Karpas-422 (cell line): ENCODE measurements at regions not wholly inside any gene's neighbourhood (a gene's known extent, or its start where the extent isn't known, plus 50 kb on each side); places are given as distances from the start of the nearest gene placed in this dataset.
"Not testable (repeated sequence)": the region's sequence is repeated elsewhere in the genome, so short reads cannot be mapped to it uniquely, and the experiment has no call there.

Experiments
- DNase-seq: peaks from one replicate; pipeline ENCODE4 v3.0.0-alpha.2; 2015
- H2AFZ ChIP-seq: fragments of 200-600 bp; sonication (generic); 2 replicates; pipeline ENCODE4 v1.6.1; 2014; ENCODE audit warnings: antibody characterized with exemption, low read length, mixed read lengths
- H3K27ac ChIP-seq: fragments of 200-600 bp; sonication (generic); 2 replicates; pipeline ENCODE4 v1.5.1; 2014; ENCODE audit warnings: mild to moderate bottlenecking, low read length, moderate library complexity
- H3K27me3 ChIP-seq: fragments of 200-600 bp; sonication (generic); 2 replicates; pipeline ENCODE4 v1.6.1; 2014; ENCODE audit warnings: low read length, mixed read lengths
- H3K36me3 ChIP-seq: fragments of 200-600 bp; sonication (generic); 2 replicates; pipeline ENCODE4 v1.6.1; 2014; ENCODE audit warnings: low read length, mixed read lengths; ENCODE audit not compliant: insufficient read depth
- H3K4me1 ChIP-seq: fragments of 200-600 bp; sonication (generic); 2 replicates; pipeline ENCODE4 v1.6.1; 2014; ENCODE audit warnings: mild to moderate bottlenecking, low read length, mixed read lengths
- H3K4me2 ChIP-seq: fragments of 200-600 bp; sonication (generic); 2 replicates; pipeline ENCODE4 v1.6.1; 2014; ENCODE audit warnings: low read length, low read depth, mild to moderate bottlenecking; ENCODE audit not compliant: poor library complexity, severe bottlenecking
- H3K4me3 ChIP-seq: fragments of 200-600 bp; sonication (generic); 2 replicates; pipeline ENCODE4 v1.5.1; 2014; ENCODE audit warnings: mild to moderate bottlenecking, antibody characterized with exemption, low read length, mixed read lengths
- H3K79me2 ChIP-seq: fragments of 200-600 bp; sonication (generic); 2 replicates; pipeline ENCODE4 v1.6.1; 2014; ENCODE audit warnings: mild to moderate bottlenecking, low read length, mixed read lengths
- H3K9ac ChIP-seq: fragments of 200-600 bp; sonication (generic); 2 replicates; pipeline ENCODE4 v1.6.0; 2014; ENCODE audit warnings: low read length
- H3K9me2 ChIP-seq: fragments of 200-600 bp; sonication (generic), shearing (Covaris generic); replicated peaks from 2 replicates; pipeline ENCODE4 v1.6.0; 2014; ENCODE audit warnings: mild to moderate bottlenecking, low read length, moderate library complexity; ENCODE audit not compliant: insufficient read depth
- H3K9me3 ChIP-seq: fragments of 300-700, 200-600 bp; sonication (generic); 2 replicates; pipeline ENCODE4 v1.6.1; 2014; ENCODE audit warnings: low read length, mixed read lengths
- H4K20me1 ChIP-seq: fragments of 200-600 bp; sonication (generic); 2 replicates; pipeline ENCODE4 v1.6.1; 2014; ENCODE audit warnings: mild to moderate bottlenecking, antibody characterized with exemption, low read length, low read depth; ENCODE audit not compliant: insufficient read depth

DNA sequence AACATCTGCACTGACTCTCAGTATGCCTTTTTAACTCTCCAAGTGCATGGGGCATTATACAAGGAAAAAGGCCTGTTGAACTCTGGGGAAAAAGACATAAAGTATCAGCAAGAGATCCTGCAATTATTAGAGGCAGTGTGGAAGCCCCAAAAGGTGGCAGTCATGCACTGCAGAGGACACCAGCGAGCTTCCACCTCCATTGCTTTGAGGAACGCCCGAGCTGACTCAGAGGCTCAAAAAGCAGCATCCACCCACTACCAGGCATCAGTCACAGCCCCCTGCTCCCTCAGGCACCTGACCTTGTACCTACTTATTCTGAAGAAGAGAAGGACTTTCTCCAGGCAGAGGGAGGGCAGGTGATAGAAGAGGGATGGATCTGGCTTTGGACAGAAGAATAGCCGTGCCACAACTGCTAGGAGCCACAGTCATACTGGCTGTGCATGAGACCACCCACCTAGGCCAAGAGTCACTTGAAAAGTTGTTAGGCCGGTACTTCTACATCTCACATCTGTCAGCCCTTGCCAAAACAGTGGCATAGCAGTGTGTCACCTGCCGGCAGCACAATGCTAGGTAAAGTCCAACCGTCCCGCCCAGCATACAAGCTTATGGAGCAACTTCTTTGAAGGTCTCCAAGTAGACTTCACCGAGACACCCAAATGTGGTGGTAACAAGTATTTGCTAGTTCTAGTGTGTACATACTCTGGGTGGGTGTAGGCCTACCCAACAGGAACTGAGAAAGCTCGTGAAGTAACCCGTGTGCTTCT lies 439.1 kb upstream of the CA10 start:
- not testable (repeated sequence) for H3K27ac ChIP-seq, DNase-seq, H3K79me2 ChIP-seq, H2AFZ ChIP-seq, H3K4me3 ChIP-seq, H3K9ac ChIP-seq, H3K9me2 ChIP-seq, H3K4me1 ChIP-seq, H3K27me3 ChIP-seq, H4K20me1 ChIP-seq, H3K4me2 ChIP-seq, H3K36me3 ChIP-seq
- peaks cover 10% of the 10 kb centered on the region; the same call in 1 of the 2 replicates for H3K9me3 ChIP-seq

DNA sequence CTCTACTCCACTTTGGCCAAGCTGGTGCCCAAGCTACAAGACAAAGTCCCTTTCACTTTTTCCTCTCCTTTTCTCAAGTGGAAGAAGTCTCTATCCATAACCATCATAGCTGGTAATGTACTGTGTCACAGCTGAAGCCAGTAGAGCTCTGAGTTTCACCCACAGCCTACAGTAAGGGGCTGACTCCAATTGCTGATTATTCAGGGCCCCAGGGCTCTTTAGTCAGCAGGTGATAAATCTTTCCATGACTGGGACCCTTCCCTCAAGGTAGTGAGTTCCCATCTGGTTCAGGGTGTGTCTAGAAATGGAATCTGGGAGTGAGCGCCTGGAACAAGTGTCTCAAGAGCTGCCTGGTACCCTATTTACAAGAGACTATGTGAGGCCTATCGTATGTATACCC lies 436.0 kb upstream of the CA10 start:
- Histone ChIP-seq H3K4me2 (no peak overlapping the region), H3K9me3 (peaks cover 15% of the 10 kb centered on the region; the same call in 1 of the 2 replicates), H3K27me3 (no peaks in the 10 kb centered on the region), H3K9ac (no peak overlapping the region), H3K4me3 (no peak overlapping the region), H3K4me1 (no peaks in the 10 kb centered on the region), H3K36me3 (no peaks in the 10 kb centered on the region), H2AFZ (no peak overlapping the region), H3K79me2 (no peaks in the 10 kb centered on the region), H3K27ac (no peak overlapping the region), H4K20me1 (no peaks in the 10 kb centered on the region), H3K9me2 (no peaks in the 10 kb centered on the region)
- DNase-seq, result no peak

DNA sequence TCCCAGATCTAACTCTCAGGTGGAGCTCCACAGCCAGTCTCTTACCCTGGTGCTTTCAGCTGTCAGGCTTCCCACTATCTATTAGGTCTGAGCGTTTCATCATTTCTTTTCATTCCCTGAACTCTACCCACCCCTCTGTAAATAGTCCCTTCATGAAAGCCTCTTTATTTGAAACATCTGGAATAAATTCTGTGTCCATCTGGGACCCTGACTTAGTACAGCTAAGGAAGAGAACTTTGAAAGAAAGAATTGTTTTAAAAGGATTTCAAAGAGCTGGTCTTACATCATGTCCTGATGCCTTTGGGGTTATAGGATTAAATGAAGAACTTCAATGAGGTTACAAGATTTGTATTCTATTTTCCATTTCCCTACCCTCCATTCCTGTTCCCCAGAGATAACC lies 388.5 kb upstream of the CA10 start:
- H3K4me1 ChIP-seq, result no peaks in the 10 kb centered on the region
- H3K4me2 ChIP-seq, result no peak overlapping the region
- no peak overlapping the region for H3K27ac ChIP-seq
- H3K9me2 ChIP-seq, result no peaks in the 10 kb centered on the region; the same call in 1 of the 2 replicates
- peaks cover 12% of the 10 kb centered on the region for H3K9me3 ChIP-seq
- no peak overlapping the region for H3K9ac ChIP-seq
- no peaks in the 10 kb centered on the region for H4K20me1 ChIP-seq
- DNase-seq, result no peak
- no peak overlapping the region for H3K4me3 ChIP-seq
- no peaks in the 10 kb centered on the region for H3K79me2 ChIP-seq
- no peaks in the 10 kb centered on the region for H3K27me3 ChIP-seq
- no peak overlapping the region for H2AFZ ChIP-seq
- no peaks in the 10 kb centered on the region for H3K36me3 ChIP-seq

DNA sequence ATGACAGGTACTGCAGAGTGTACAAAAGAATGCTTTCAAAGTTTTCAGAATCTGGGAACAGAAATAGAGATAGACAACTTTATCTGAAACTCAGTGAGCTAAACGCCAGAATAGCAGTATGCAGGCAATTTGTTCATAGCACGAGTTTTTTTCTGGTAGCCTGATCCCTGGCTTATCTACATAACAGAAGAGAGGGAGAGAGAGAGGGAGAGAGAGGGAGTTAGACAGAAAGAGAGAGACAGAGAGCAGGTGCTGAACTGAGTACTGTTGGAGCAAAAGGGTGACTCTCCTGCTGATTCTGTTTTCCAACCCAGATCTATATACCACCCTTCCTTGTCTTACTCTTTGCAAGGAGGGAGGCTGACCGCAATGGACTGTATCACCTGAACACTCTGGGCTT lies 388.0 kb upstream of the CA10 start:
- Histone ChIP-seq H3K9ac (no peak overlapping the region), H3K27me3 (no peaks in the 10 kb centered on the region)
- no peak for DNase-seq

DNA sequence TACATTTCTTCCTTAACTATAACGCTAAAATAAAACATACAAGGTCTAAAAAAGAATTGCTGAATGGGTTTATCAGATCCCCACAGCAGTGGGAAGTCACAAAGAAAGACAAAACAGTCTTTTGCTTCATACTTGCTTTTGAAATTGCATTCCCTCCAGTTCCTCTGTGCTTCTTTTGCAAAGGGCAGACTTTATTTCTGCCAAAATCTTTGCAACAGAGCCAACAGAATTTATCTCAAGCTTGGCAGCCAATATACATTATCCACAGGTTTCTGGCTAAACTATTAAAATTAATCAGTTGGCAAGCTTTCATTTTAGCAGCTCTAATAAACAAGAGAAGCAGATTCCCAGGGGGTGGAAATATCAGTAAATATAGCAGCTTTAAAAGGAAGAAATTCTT lies 378.9 kb upstream of the CA10 start:
- no peaks in the 10 kb centered on the region for H3K36me3 ChIP-seq
- DNase-seq, result no peak
- H3K4me2 ChIP-seq, result no peak overlapping the region
- H3K9ac ChIP-seq, result no peak overlapping the region
- no peaks in the 10 kb centered on the region for H3K9me2 ChIP-seq
- no peak overlapping the region for H3K4me3 ChIP-seq
- H3K27ac ChIP-seq, result no peak overlapping the region
- peaks cover 28% of the 10 kb centered on the region for H3K9me3 ChIP-seq
- H4K20me1 ChIP-seq, result no peaks in the 10 kb centered on the region
- H3K4me1 ChIP-seq, result no peaks in the 10 kb centered on the region
- H2AFZ ChIP-seq, result no peak overlapping the region
- H3K79me2 ChIP-seq, result no peaks in the 10 kb centered on the region
- no peaks in the 10 kb centered on the region for H3K27me3 ChIP-seq

More for the DNA sequence above, 388.0 kb upstream of the CA10 start:
- H3K9me2 ChIP-seq, result no peaks in the 10 kb centered on the region; the same call in 1 of the 2 replicates
- H3K79me2 ChIP-seq, result no peaks in the 10 kb centered on the region
- no peak overlapping the region for H3K4me2 ChIP-seq
- no peak overlapping the region for H3K4me3 ChIP-seq
- H4K20me1 ChIP-seq, result no peaks in the 10 kb centered on the region
- no peaks in the 10 kb centered on the region for H3K36me3 ChIP-seq
- no peak overlapping the region for H3K27ac ChIP-seq
- no peaks in the 10 kb centered on the region for H3K4me1 ChIP-seq
- peaks cover 12% of the 10 kb centered on the region for H3K9me3 ChIP-seq
- H2AFZ ChIP-seq, result no peak overlapping the region

DNA sequence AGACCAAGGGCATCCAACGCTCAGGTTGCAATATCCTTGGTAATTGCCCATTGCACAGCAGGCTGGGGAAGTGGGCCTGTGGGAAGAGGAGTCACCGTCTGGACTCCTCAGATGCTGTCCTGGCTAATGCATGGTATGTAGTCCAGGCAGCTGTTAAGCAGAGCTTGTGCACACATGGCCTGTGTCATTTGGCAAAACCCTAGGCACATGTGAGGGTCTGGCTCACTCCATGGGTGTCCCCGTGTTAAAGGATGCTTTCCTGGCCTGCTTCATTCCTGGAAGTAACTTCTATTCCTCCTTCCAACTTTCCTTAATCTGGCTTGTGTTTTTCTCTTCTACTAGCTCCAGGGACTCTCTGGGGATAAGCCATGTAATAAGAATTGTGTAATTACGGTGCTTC lies 378.0 kb upstream of the CA10 start:
- Histone ChIP-seq H3K4me1 (no peaks in the 10 kb centered on the region), H3K4me3 (no peak overlapping the region), H3K4me2 (no peak overlapping the region), H3K27me3 (no peaks in the 10 kb centered on the region), H3K36me3 (no peaks in the 10 kb centered on the region), H3K79me2 (no peaks in the 10 kb centered on the region), H3K9me3 (peaks cover 28% of the 10 kb centered on the region), H3K9me2 (no peaks in the 10 kb centered on the region), H4K20me1 (no peaks in the 10 kb centered on the region), H3K9ac (no peak overlapping the region), H3K27ac (no peak overlapping the region), H2AFZ (no peak overlapping the region)
- no peak for DNase-seq

DNA sequence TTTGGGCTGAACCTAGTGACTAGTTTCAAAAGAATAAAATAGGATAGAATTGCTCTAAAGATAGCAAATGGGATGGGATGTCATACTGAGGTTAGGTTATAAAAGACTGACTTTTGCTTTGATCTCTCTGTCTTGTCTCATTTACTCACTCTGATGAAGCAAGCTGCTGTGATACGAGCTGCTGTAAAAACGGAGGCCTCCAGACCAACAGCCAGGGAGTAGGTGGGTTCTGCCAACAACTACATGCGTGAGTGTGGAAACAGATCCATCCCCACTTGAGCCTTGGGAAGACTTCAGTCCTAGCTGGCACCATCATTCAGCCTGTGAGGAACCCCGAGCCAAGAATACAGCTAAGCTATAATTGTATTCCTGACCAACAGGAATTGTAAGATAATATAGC lies 373.9 kb upstream of the CA10 start:
- no peak overlapping the region for H2AFZ ChIP-seq
- no peak for DNase-seq
- H3K4me1 ChIP-seq, result no peaks in the 10 kb centered on the region
- no peaks in the 10 kb centered on the region for H3K79me2 ChIP-seq
- no peaks in the 10 kb centered on the region for H3K9me2 ChIP-seq
- H3K9me3 ChIP-seq, result peaks cover 11% of the 10 kb centered on the region
- no peaks in the 10 kb centered on the region for H4K20me1 ChIP-seq
- H3K36me3 ChIP-seq, result no peaks in the 10 kb centered on the region
- no peak overlapping the region for H3K9ac ChIP-seq
- H3K27ac ChIP-seq, result no peak overlapping the region
- H3K27me3 ChIP-seq, result no peaks in the 10 kb centered on the region
- no peak overlapping the region for H3K4me3 ChIP-seq
- no peak overlapping the region for H3K4me2 ChIP-seq

DNA sequence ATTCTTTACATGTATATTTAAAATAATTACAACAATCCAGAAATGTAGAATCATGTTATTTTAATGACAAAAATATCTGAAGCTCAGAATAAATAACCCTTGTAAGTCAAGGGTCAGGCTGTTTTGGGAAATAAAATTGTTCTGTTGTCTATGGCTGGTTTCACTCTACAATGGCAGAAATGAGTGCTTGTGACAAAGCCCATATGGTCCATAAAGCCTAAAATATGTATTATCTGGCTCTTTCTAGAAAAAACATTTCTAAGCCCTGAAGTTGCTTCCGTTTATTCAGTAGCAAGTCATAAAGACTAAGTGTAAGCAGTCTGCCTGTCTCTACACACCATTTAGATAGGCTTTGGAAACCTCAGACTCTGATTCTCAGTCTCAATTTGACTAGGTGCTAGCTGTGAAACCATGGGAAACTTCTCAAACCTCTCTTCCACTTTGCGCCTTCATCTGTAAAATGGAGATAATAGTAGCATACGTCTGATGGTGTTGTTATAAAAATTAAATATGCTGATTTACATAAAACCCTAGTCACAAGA lies 365.7 kb upstream of the CA10 start:
- no peaks in the 10 kb centered on the region for H3K4me1 ChIP-seq
- H2AFZ ChIP-seq, result no peak overlapping the region
- H3K27ac ChIP-seq, result no peak overlapping the region
- no peaks in the 10 kb centered on the region for H4K20me1 ChIP-seq
- H3K4me2 ChIP-seq, result no peak overlapping the region
- peaks cover 23% of the 10 kb centered on the region for H3K9me3 ChIP-seq
- no peaks in the 10 kb centered on the region for H3K27me3 ChIP-seq
- no peaks in the 10 kb centered on the region for H3K36me3 ChIP-seq
- no peak for DNase-seq
- no peaks in the 10 kb centered on the region for H3K79me2 ChIP-seq
- H3K9ac ChIP-seq, result no peak overlapping the region
- H3K9me2 ChIP-seq, result no peaks in the 10 kb centered on the region
- H3K4me3 ChIP-seq, result no peak overlapping the region
